H1 (cell line): ENCODE measurements at regions not wholly inside any gene's neighbourhood (a gene's known extent, or its start where the extent isn't known, plus 50 kb on each side); places are given as distances from the start of the nearest gene placed in this dataset.

ENCODE experiments used
- CTCF ChIA-PET: fragments of 300-600 bp; sonication (Branson Sonifier 250); formaldehyde crosslinking; loops from one replicate; lab custom pipeline; 2021; ENCODE audit not compliant: partially characterized antibody; lab: Charles Lee
- POLR2A ChIA-PET: fragments of 300-600 bp; sonication (Branson Sonifier 250); formaldehyde crosslinking; loops from one replicate; lab custom pipeline; 2021; ENCODE audit warnings: inconsistent platforms; ENCODE audit not compliant: partially characterized antibody; lab: Charles Lee
- DNase-seq, 2 experiments: peaks; one replicate each; pipeline versions ENCODE4 v3.0.0 to v3.0.0-alpha.2; 2010 to 2022; ENCODE audit warnings: low spot score in 2 of 2, low read depth in 1 of 2, mixed read lengths in 1 of 2
- FAIRE-seq: peaks from 2 replicates; lab custom pipeline; 2011; peaks lifted over from hg19 to GRCh38; lab: Jason Lieb, UNC
- H2AFZ ChIP-seq: 2 replicates; pipeline ENCODE4 v1.8.1; 2012; ENCODE audit warnings: low read length, inconsistent platforms
- H2AK5ac ChIP-seq: 2 replicates; pipeline ENCODE4 v1.6.1; 2013; ENCODE audit warnings: low read depth, low read length
- H2BK120ac ChIP-seq: replicated peaks from 2 replicates; pipeline ENCODE3; 2013; ENCODE audit warnings: low read depth, low read length, inconsistent platforms
- H2BK12ac ChIP-seq: 2 replicates; pipeline ENCODE4 v1.6.1; 2013; ENCODE audit warnings: low read depth, low read length
- H2BK15ac ChIP-seq: 2 replicates; pipeline ENCODE4 v1.6.1; 2013; ENCODE audit warnings: low read length
- H2BK20ac ChIP-seq: 2 replicates; pipeline ENCODE4 v1.6.1; 2013; ENCODE audit warnings: low read length
- H2BK5ac ChIP-seq: 2 replicates; pipeline ENCODE4 v1.6.1; 2013; ENCODE audit warnings: low read depth, low read length
- H3K14ac ChIP-seq: 2 replicates; pipeline ENCODE4 v1.6.1; 2013; ENCODE audit warnings: inconsistent platforms; ENCODE audit not compliant: insufficient read length
- H3K18ac ChIP-seq: 2 replicates; pipeline ENCODE4 v1.6.1; 2013; ENCODE audit warnings: low read length; ENCODE audit errors: extremely low read depth
- H3K23ac ChIP-seq: 2 replicates; pipeline ENCODE4 v1.6.1; 2013; ENCODE audit warnings: inconsistent platforms; ENCODE audit not compliant: insufficient read length
- H3K23me2 ChIP-seq: 2 replicates; pipeline ENCODE4 v1.6.1; 2013; ENCODE audit warnings: low read depth, low read length
- H3K27ac ChIP-seq: 2 replicates; pipeline ENCODE4 v1.6.1; 2011; ENCODE audit warnings: low read depth, low read length, inconsistent platforms
- H3K27me3 ChIP-seq, 4 experiments: replicated peaks in 1 of 4; 1 replicate in 1 of 4; 2 replicates in 3 of 4; pipeline versions ENCODE4 v1.6.1 to v1.8.1; 2011 to 2013; ENCODE audit warnings: low read length in 3 of 4, mild to moderate bottlenecking in 3 of 4, inconsistent platforms in 2 of 4, mixed read lengths in 2 of 4, moderate library complexity in 1 of 4; ENCODE audit not compliant: control insufficient read depth in 3 of 4, insufficient read depth in 3 of 4; ENCODE audit errors: extremely low read depth in 1 of 4
- H3K36me3 ChIP-seq, 4 experiments: 2 replicates each; pipeline versions ENCODE4 v1.6.1 to v1.8.1; 2011 to 2013; ENCODE audit warnings: mild to moderate bottlenecking in 4 of 4, low read length in 3 of 4, moderate library complexity in 2 of 4, control low read depth in 1 of 4, inconsistent platforms in 1 of 4; ENCODE audit not compliant: insufficient read depth in 4 of 4, control insufficient read depth in 2 of 4
- H3K4ac ChIP-seq: replicated peaks from 2 replicates; pipeline ENCODE3; 2013; ENCODE audit warnings: low read length, low read depth, mixed read lengths, inconsistent platforms; ENCODE audit not compliant: insufficient read length
- H3K4me1 ChIP-seq, 4 experiments: replicated peaks in 1 of 4; 1 replicate in 1 of 4; 2 replicates in 3 of 4; pipeline versions ENCODE4 v1.6.1 to v1.8.1; 2011 to 2013; ENCODE audit warnings: low read length in 3 of 4, inconsistent platforms in 2 of 4, mixed read lengths in 1 of 4; ENCODE audit not compliant: insufficient read depth in 4 of 4, control insufficient read depth in 3 of 4
- H3K4me2 ChIP-seq, 2 experiments: 2 replicates each; pipeline versions ENCODE4 v1.6.1 to v1.8.1; 2011 to 2013; ENCODE audit warnings: low read depth in 2 of 2, low read length in 2 of 2, control low read depth in 1 of 2, inconsistent platforms in 1 of 2, mild to moderate bottlenecking in 1 of 2; ENCODE audit not compliant: insufficient read depth in 1 of 2
- H3K4me3 ChIP-seq, 4 experiments: fragments of 200-600, 300-600 bp in 1 of 4; sonication (generic), shearing (Covaris generic), sonication (Bioruptor Twin) in 1 of 4; 2 replicates each; pipeline versions ENCODE4 v1.5.1 to v1.8.1; 2011 to 2016; ENCODE audit warnings: low read length in 4 of 4, low read depth in 3 of 4, control low read depth in 2 of 4, inconsistent platforms in 2 of 4, mild to moderate bottlenecking in 2 of 4, mixed read lengths in 1 of 4, moderate library complexity in 1 of 4; ENCODE audit not compliant: insufficient read depth in 2 of 4; ENCODE audit errors: extremely low read depth in 1 of 4
- H3K56ac ChIP-seq: replicated peaks from 2 replicates; pipeline ENCODE3; 2013; ENCODE audit warnings: low read depth, mild to moderate bottlenecking, mixed read lengths, low read length, inconsistent platforms; ENCODE audit not compliant: insufficient read length
- H3K79me1 ChIP-seq: 2 replicates; pipeline ENCODE4 v1.6.1; 2013; ENCODE audit warnings: low read depth, low read length, control low read depth
- H3K79me2 ChIP-seq, 2 experiments: 2 replicates each; pipeline versions ENCODE4 v1.6.1 to v1.8.1; 2012 to 2013; ENCODE audit warnings: low read length in 2 of 2, mild to moderate bottlenecking in 2 of 2, inconsistent platforms in 1 of 2; ENCODE audit not compliant: insufficient read depth in 2 of 2, control insufficient read depth in 1 of 2
- H3K9ac ChIP-seq, 4 experiments: replicated peaks in 1 of 4; 1 replicate in 1 of 4; 2 replicates in 3 of 4; pipeline versions ENCODE4 v1.6.1 to v1.8.1; 2011 to 2013; ENCODE audit warnings: low read depth in 3 of 4, low read length in 3 of 4, control low read depth in 2 of 4, mild to moderate bottlenecking in 2 of 4, moderate library complexity in 2 of 4, inconsistent platforms in 1 of 4; ENCODE audit errors: extremely low read depth in 1 of 4
- H3K9me3 ChIP-seq, 2 experiments: 2 replicates each; pipeline versions ENCODE4 v1.6.1 to v1.8.1; 2012 to 2013; ENCODE audit warnings: mild to moderate bottlenecking in 2 of 2, moderate library complexity in 2 of 2, control low read depth in 1 of 2, inconsistent platforms in 1 of 2, low read depth in 1 of 2, low read length in 1 of 2, mixed read lengths in 1 of 2; ENCODE audit not compliant: insufficient read depth in 2 of 2
- H4K20me1 ChIP-seq, 2 experiments: replicated peaks in 1 of 2; 2 replicates each; pipeline versions ENCODE3 to v1.8.1; 2011 to 2013; ENCODE audit warnings: inconsistent platforms in 2 of 2, low read length in 2 of 2, mild to moderate bottlenecking in 1 of 2; ENCODE audit not compliant: insufficient read depth in 2 of 2, control insufficient read depth in 1 of 2
- H4K5ac ChIP-seq: 2 replicates; pipeline ENCODE4 v1.6.1; 2013; ENCODE audit warnings: low read length, low read depth, mixed read lengths, inconsistent platforms; ENCODE audit not compliant: insufficient read length
- H4K8ac ChIP-seq: 2 replicates; pipeline ENCODE4 v1.8.0; 2013; ENCODE audit warnings: mild to moderate bottlenecking, moderate library complexity, low read length, inconsistent platforms; ENCODE audit not compliant: insufficient read depth; ENCODE audit errors: extremely low read depth
- H4K91ac ChIP-seq: replicated peaks from 2 replicates; pipeline ENCODE3; 2013; ENCODE audit warnings: low read length, mixed read lengths, inconsistent platforms; ENCODE audit not compliant: insufficient read length
- BCL11A ChIP-seq, 2 experiments: IDR thresholded peaks; one replicate each; pipeline ENCODE4 v1.6.1; 2011; ENCODE audit warnings: low read depth in 2 of 2, low read length in 2 of 2, mild to moderate bottlenecking in 2 of 2
- BRCA1 ChIP-seq: IDR thresholded peaks from 2 replicates; pipeline ENCODE4 v1.6.1; 2012; ENCODE audit warnings: low read depth, low read length, improper control_type of control experiment
- POLR2AphosphoS5 ChIP-seq: IDR thresholded peaks from 2 replicates; pipeline ENCODE4 v1.6.1; 2011; ENCODE audit warnings: low read depth, low read length
- RAD21 ChIP-seq, 2 experiments: IDR thresholded peaks in 1 of 2; conservative IDR thresholded peaks in 1 of 2; 2 replicates each; pipeline ENCODE4 v1.6.1; 2011; ENCODE audit warnings: low read depth in 2 of 2, low read length in 2 of 2, improper control_type of control experiment in 1 of 2, inconsistent platforms in 1 of 2, mild to moderate bottlenecking in 1 of 2, moderate library complexity in 1 of 2
- TBP ChIP-seq: IDR thresholded peaks from 2 replicates; pipeline ENCODE4 v1.6.1; 2011; ENCODE audit warnings: low read depth, low read length, improper control_type of control experiment
- WGBS, 2 experiments: shearing (Covaris generic) in 1 of 2; methylation state at CpG; one replicate each; pipeline versions ENCODE4 v1.1.6 to v1.1.7; 2013 to 2015; ENCODE audit warnings: low lambda C conversion rate in 2 of 2, mixed read lengths in 2 of 2, inconsistent platforms in 1 of 2, low coverage in 1 of 2, missing lambda C conversion rate in 1 of 2; ENCODE audit not compliant: insufficient replicate concordance in 2 of 2, insufficient coverage in 1 of 2, insufficient read length in 1 of 2; ENCODE audit errors: extremely low coverage in 1 of 2, missing lambda C conversion rate in 1 of 2; 5-methylcytosine and 5-hydroxymethylcytosine counted together

DNA sequence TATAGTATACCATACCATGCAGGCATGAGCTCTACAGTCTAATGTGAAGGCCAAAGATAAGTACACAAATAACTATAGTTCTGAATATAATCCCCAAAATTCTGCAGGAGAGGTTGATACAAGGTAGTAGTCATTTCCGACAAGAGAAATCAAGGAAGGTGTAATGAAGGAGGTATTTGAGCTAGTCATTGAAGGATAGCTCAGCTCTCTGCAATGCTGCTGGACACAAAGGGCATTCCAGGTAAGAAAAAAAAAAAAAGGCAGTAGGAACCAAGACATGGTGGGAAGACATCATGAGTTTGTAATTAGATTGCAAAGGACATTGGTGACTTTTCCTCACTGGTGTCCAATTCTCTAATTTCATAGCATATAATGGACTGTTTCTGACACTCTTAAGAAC, 285.3 kb downstream of the AHR start:
- Histone ChIP-seq H3K9me3 (no peaks in the 10 kb centered on the region), H4K5ac (no peak overlapping the region), H3K27ac (no peak overlapping the region), H4K20me1 (no peaks in the 10 kb centered on the region), H3K36me3 (no peaks in the 10 kb centered on the region), H4K91ac (no peak overlapping the region), H3K79me2 (no peaks in the 10 kb centered on the region), H3K4me1 (no peaks in the 10 kb centered on the region), H2BK12ac (no peak overlapping the region), H3K9ac (no peak overlapping the region), H3K4ac (no peak overlapping the region), H3K23me2 (no peaks in the 10 kb centered on the region; the same call in 1 of the 2 replicates), H3K4me3 (no peak overlapping the region), H3K27me3 (peaks cover 0 to 1% (median 0%) of the 10 kb centered on the region in 4 experiments; a peak in 1 of 7 replicates), H2BK15ac (no peak overlapping the region), H2BK20ac (no peak overlapping the region), H2BK120ac (no peak overlapping the region), H2AK5ac (no peak overlapping the region), H3K4me2 (no peak overlapping the region), H3K79me1 (no peaks in the 10 kb centered on the region), H3K18ac (no peak overlapping the region), H3K14ac (no peak overlapping the region), H3K56ac (no peak overlapping the region), H2BK5ac (no peak overlapping the region), H4K8ac (no peak overlapping the region), H2AFZ (no peak overlapping the region), H3K23ac (no peak overlapping the region)
- ChIA-PET CTCF (interaction anchor here (0.5 to 0.9 kb wide), 2 partner anchors 44 to 64 kb away, joined by 3 read pairs; no protein-coding TSS in a partner anchor), POLR2A (no interaction called here)
- WGBS, 2 experiments, result 100% methylated on average over 1 of the region's 1 CpG; no CpG with 5 or more reads in 1 of the 2 experiments
- no peak for DNase-seq
- no peak for FAIRE-seq
- TF ChIP-seq RAD21 (IDR thresholded peaks at IDR 0.05 in 1 of 2, conservative IDR thresholded peaks at IDR 0.05 in 1 of 2; ENCODE audit: low read depth in 2 of 2, low read length in 2 of 2) (no peak), POLR2AphosphoS5 (no peak), TBP (no peak), BCL11A (IDR thresholded peaks at IDR 0.05; ENCODE audit: low read depth in 2 of 2, low read length in 2 of 2) (no peak), BRCA1 (no peak)
